ENCODE measurements at regions not wholly inside any gene's neighbourhood (a gene's known extent, or its start where the extent isn't known, plus 50 kb on each side); places are given as distances from the start of the nearest gene placed in this dataset.

- peaks cover 49% of the 10 kb centered on the region for H3K9me3 Mint-ChIP-seq
- no peaks in the 10 kb centered on the region for H3K27me3 Mint-ChIP-seq (ENCODE audit: low read depth)
- TF ChIP-seq ZNF138 (CRISPR knock-in tag; conservative IDR thresholded peaks at IDR 0.05), result no peak
- no peak for TF ChIP-seq ETV6 (CRISPR knock-in tag; IDR thresholded peaks at IDR 0.05)
- no peak for TF ChIP-seq CBFB (CRISPR knock-in tag; IDR thresholded peaks at IDR 0.05; ENCODE audit: low read depth)
- no peak for TF ChIP-seq ATF6 (CRISPR knock-in tag; IDR thresholded peaks at IDR 0.05)
- TF ChIP-seq ZSCAN18 (CRISPR knock-in tag; IDR thresholded peaks at IDR 0.05), result no peak
- TF ChIP-seq JUN (CRISPR knock-in tag; IDR thresholded peaks at IDR 0.05), result no peak
- TF ChIP-seq E2F1 (CRISPR knock-in tag; IDR thresholded peaks at IDR 0.05), result no peak
- no peak overlapping the region for H3K4me3 Mint-ChIP-seq
- ChIA-PET CTCF (interaction anchor here (0.6 kb wide), 1 partner anchor 29 kb away, joined by 3 read pairs; no protein-coding TSS in a partner anchor), POLR2A (interaction anchor here (0.6 kb wide), 1 partner anchor 12 kb away, joined by 3 read pairs; no protein-coding TSS in a partner anchor)
- DNase-seq (ENCODE audit: low spot score) (no peak), ATAC-seq (no peak)
- no peak overlapping the region for H3K27ac Mint-ChIP-seq
- peaks cover 36% of the 10 kb centered on the region for H3K36me3 Mint-ChIP-seq
- H3K4me1 Mint-ChIP-seq, result peaks cover 16% of the 10 kb centered on the region
Observed at GRCh38 chr3:86618706-86619105, 372.2 kb downstream of the VGLL3 start.

GRCh38 chr3:86605166-86605565 lies 385.8 kb downstream of the VGLL3 start:
- H3K4me3 Mint-ChIP-seq, result no peak overlapping the region
- peaks cover 5% of the 10 kb centered on the region; the same call in 1 of the 2 replicates for H3K4me1 Mint-ChIP-seq
- ChIA-PET POLR2A (no interaction called here), CTCF (no interaction called here)
- DNase-seq (ENCODE audit: low spot score) (no peak), ATAC-seq (no peak)
- no peak overlapping the region for H3K27ac Mint-ChIP-seq
- TF ChIP-seq ZSCAN18 (CRISPR knock-in tag; IDR thresholded peaks at IDR 0.05), result no peak
- no peak for TF ChIP-seq ZNF396 (CRISPR knock-in tag; IDR thresholded peaks at IDR 0.05; ENCODE audit: borderline replicate concordance)
- peaks cover 58% of the 10 kb centered on the region for H3K9me3 Mint-ChIP-seq
- peaks cover 32% of the 10 kb centered on the region for H3K36me3 Mint-ChIP-seq
- H3K27me3 Mint-ChIP-seq (ENCODE audit: low read depth), result no peaks in the 10 kb centered on the region

GRCh38 chr3:86595696-86596095 lies 395.3 kb downstream of the VGLL3 start:
- DNase-seq (ENCODE audit: low spot score) (no peak), ATAC-seq (no peak)
- no peak overlapping the region for H3K27ac Mint-ChIP-seq
- no peaks in the 10 kb centered on the region for H3K36me3 Mint-ChIP-seq
- no peak overlapping the region for H3K4me3 Mint-ChIP-seq
- ChIA-PET POLR2A (no interaction called here), CTCF (no interaction called here)
- peaks cover 8% of the 10 kb centered on the region for H3K9me3 Mint-ChIP-seq
- no peaks in the 10 kb centered on the region for H3K4me1 Mint-ChIP-seq
- TF ChIP-seq IRF1 (CRISPR knock-in tag; IDR thresholded peaks at IDR 0.05) (no peak), NFE2L1 (CRISPR knock-in tag; IDR thresholded peaks at IDR 0.05) (no peak), ZNF396 (CRISPR knock-in tag; IDR thresholded peaks at IDR 0.05; ENCODE audit: borderline replicate concordance) (no peak), NFYB (CRISPR knock-in tag; conservative IDR thresholded peaks at IDR 0.05; ENCODE audit: low read depth) (no peak), PRRX2 (CRISPR knock-in tag; IDR thresholded peaks at IDR 0.05) (no peak), TEAD1 (CRISPR knock-in tag; IDR thresholded peaks at IDR 0.05) (no peak), FOXP1 (CRISPR knock-in tag; IDR thresholded peaks at IDR 0.05; ENCODE audit: borderline replicate concordance) (no peak), ZNF425 (CRISPR knock-in tag; conservative IDR thresholded peaks at IDR 0.05) (no peak), GABPB1 (CRISPR knock-in tag; IDR thresholded peaks at IDR 0.05) (no peak), ZSCAN18 (CRISPR knock-in tag; IDR thresholded peaks at IDR 0.05) (no peak), TP53 (CRISPR knock-in tag; IDR thresholded peaks at IDR 0.05) (no peak)
- no peaks in the 10 kb centered on the region for H3K27me3 Mint-ChIP-seq (ENCODE audit: low read depth)

Measured in WTC11 (cell line).